GM12878 (cell line): ENCODE measurements at regions not wholly inside any gene's neighbourhood (a gene's known extent, or its start where the extent isn't known, plus 50 kb on each side); places are given as distances from the start of the nearest gene placed in this dataset.

Experiments used
- ATAC-seq: fragments of 200-7000 bp; cut with Tn5 transposase; 3 replicates; pipeline ENCODE4 v1.9.1; 2020; ENCODE audit warnings: mild to moderate bottlenecking, moderate library complexity
- BruUV-seq: library from RNA; stranded (reverse); fragments of 400-500 nt; replicated peaks from 2 replicates; lab custom pipeline; 2021; lab: Mats Ljungman, UMichigan
- CTCF ChIA-PET: fragments of 300-600 bp; sonication (Branson Sonifier 250); formaldehyde crosslinking; extraction: SDS; loops from one replicate; lab custom pipeline; 2021; ENCODE audit warnings: inconsistent platforms; lab: Yijun Ruan, JAX
- POLR2A ChIA-PET: fragments of 350-600 bp; formaldehyde crosslinking; extraction: SDS; loops from one replicate; lab custom pipeline; 2021; ENCODE audit warnings: inconsistent platforms; lab: Charles Lee
- RAD21 ChIA-PET: fragments of 300-600 bp; sonication (Branson Sonifier 250); formaldehyde crosslinking; loops from one replicate; lab custom pipeline; 2023; ENCODE audit warnings: antibody characterized with exemption; ENCODE audit not compliant: unreplicated experiment; lab: Charles Lee
- SMC1A ChIA-PET: fragments of 300-600 bp; sonication (Branson Sonifier 250); formaldehyde crosslinking; loops from one replicate; lab custom pipeline; 2023; ENCODE audit not compliant: unreplicated experiment, uncharacterized antibody; lab: Charles Lee
- DNase-seq: peaks from one replicate; pipeline ENCODE4 v3.0.0-alpha.2; 2011; ENCODE audit warnings: low read depth, low spot score
- FAIRE-seq: peaks from 3 replicates; lab custom pipeline; 2011; peaks lifted over from hg19 to GRCh38; lab: Jason Lieb, UNC
- H2AFZ ChIP-seq: 2 replicates; pipeline ENCODE4 v1.6.0; 2011; ENCODE audit warnings: low read depth, low read length, control low read depth; ENCODE audit not compliant: control insufficient read depth
- H3K27ac ChIP-seq: 2 replicates; pipeline ENCODE4 v1.5.1; 2011; ENCODE audit warnings: control low read depth; ENCODE audit not compliant: control insufficient read depth, insufficient read depth
- H3K27me3 ChIP-seq, 2 experiments: replicated peaks in 1 of 2; 2 replicates each; pipeline versions ENCODE4 v1.6.0 to v1.6.1; 2011; ENCODE audit warnings: low read length in 1 of 2; ENCODE audit not compliant: control insufficient read depth in 2 of 2, insufficient read depth in 2 of 2
- H3K36me3 ChIP-seq, 2 experiments: 2 replicates each; pipeline ENCODE4 v1.5.1; 2011; ENCODE audit warnings: low read length in 1 of 2; ENCODE audit not compliant: control insufficient read depth in 2 of 2, insufficient read depth in 2 of 2
- H3K4me1 ChIP-seq: 2 replicates; pipeline ENCODE4 v1.6.1; 2011; ENCODE audit warnings: mild to moderate bottlenecking, low read length, moderate library complexity, mixed read lengths; ENCODE audit not compliant: control insufficient read depth, insufficient read depth
- H3K4me2 ChIP-seq: 2 replicates; pipeline ENCODE4 v1.6.0; 2011; ENCODE audit warnings: control low read depth; ENCODE audit not compliant: control insufficient read depth, insufficient read depth
- H3K4me3 ChIP-seq: fragments of 200-600 bp; sonication (generic); 2 replicates; pipeline ENCODE4 v1.5.1; 2016
- H3K79me2 ChIP-seq: 2 replicates; pipeline ENCODE4 v1.6.0; 2011; ENCODE audit warnings: low read length; ENCODE audit not compliant: control insufficient read depth, insufficient read depth
- H3K9ac ChIP-seq: 2 replicates; pipeline ENCODE4 v1.8.0; 2011; ENCODE audit warnings: low read length, control low read depth, mixed read lengths; ENCODE audit not compliant: control insufficient read depth, insufficient read depth
- H3K9me3 ChIP-seq: replicated peaks from 3 replicates; pipeline ENCODE4 v1.5.1; 2011; ENCODE audit warnings: mild to moderate bottlenecking, low read length; ENCODE audit not compliant: control insufficient read depth, insufficient read depth
- H4K20me1 ChIP-seq: 2 replicates; pipeline ENCODE4 v1.6.0; 2011; ENCODE audit not compliant: control insufficient read depth, insufficient read depth
- BCL11A ChIP-seq: IDR thresholded peaks from 2 replicates; pipeline ENCODE4 v1.6.1; 2011; ENCODE audit warnings: low read depth, low read length
- CBFB ChIP-seq: IDR thresholded peaks from 2 replicates; pipeline ENCODE4 v1.6.1; 2016; ENCODE audit warnings: antibody characterized with exemption, low read depth
- CHD1 ChIP-seq: IDR thresholded peaks from 2 replicates; pipeline ENCODE4 v1.6.1; 2012; ENCODE audit warnings: low read depth, low read length, improper control_type of control experiment
- FOXK2 ChIP-seq: fragments of 450-650 bp; IDR thresholded peaks from 2 replicates; pipeline ENCODE4 v1.6.1; 2017; ENCODE audit warnings: mild to moderate bottlenecking, moderate library complexity
- FOXM1 ChIP-seq: IDR thresholded peaks from 2 replicates; pipeline ENCODE4 v1.6.1; 2012; ENCODE audit warnings: low read depth, mild to moderate bottlenecking, inconsistent platforms, low read length, moderate library complexity
- GABPA ChIP-seq: IDR thresholded peaks from 2 replicates; pipeline ENCODE4 v1.6.1; 2014; ENCODE audit warnings: antibody characterized with exemption, low read depth, mild to moderate bottlenecking, inconsistent platforms
- HCFC1 ChIP-seq: fragments of 150-350 bp; IDR thresholded peaks from 2 replicates; pipeline ENCODE4 v1.6.1; 2014; ENCODE audit warnings: low read length
- IRF3 ChIP-seq: fragments of 450-650 bp; IDR thresholded peaks from 2 replicates; pipeline ENCODE4 v1.6.1; 2014; ENCODE audit warnings: mild to moderate bottlenecking
- MEF2A ChIP-seq: IDR thresholded peaks from 2 replicates; pipeline ENCODE4 v1.6.1; 2011; ENCODE audit warnings: low read depth, mild to moderate bottlenecking, low read length, moderate library complexity; ENCODE audit not compliant: insufficient read depth
- MEF2B ChIP-seq: fragments of 450-650 bp; IDR thresholded peaks from 2 replicates; pipeline ENCODE4 v1.6.1; 2018; ENCODE audit warnings: mild to moderate bottlenecking, moderate library complexity; ENCODE audit not compliant: partially characterized antibody, poor library complexity, severe bottlenecking
- NBN ChIP-seq: fragments of 450-650 bp; IDR thresholded peaks from 2 replicates; pipeline ENCODE4 v1.6.1; 2016
- NFYA ChIP-seq: IDR thresholded peaks from 2 replicates; pipeline ENCODE4 v1.6.1; 2011; ENCODE audit warnings: low read depth, mild to moderate bottlenecking, low read length, improper control_type of control experiment, borderline replicate concordance
- RB1 ChIP-seq: fragments of 450-650 bp; formaldehyde crosslinking; IDR thresholded peaks from 2 replicates; pipeline ENCODE4 v1.6.1; 2017; ENCODE audit warnings: mild to moderate bottlenecking, borderline replicate concordance
- SIX5 ChIP-seq: IDR thresholded peaks from 2 replicates; pipeline ENCODE4 v1.6.1; 2011; ENCODE audit warnings: mild to moderate bottlenecking, low read depth, low read length, moderate library complexity; ENCODE audit not compliant: severe bottlenecking
- SKIL ChIP-seq: fragments of 450-650 bp; IDR thresholded peaks from 2 replicates; pipeline ENCODE4 v1.6.1; 2017; ENCODE audit warnings: mild to moderate bottlenecking, low read depth, inconsistent platforms; ENCODE audit not compliant: poor library complexity, severe bottlenecking
- TARDBP ChIP-seq: IDR thresholded peaks from 2 replicates; pipeline ENCODE4 v1.6.1; 2016; ENCODE audit warnings: borderline replicate concordance
- ZNF207 ChIP-seq: fragments of 450-650 bp; IDR thresholded peaks from 2 replicates; pipeline ENCODE4 v1.6.1; 2014; ENCODE audit warnings: antibody characterized with exemption, mild to moderate bottlenecking, borderline replicate concordance
- ZNF274 ChIP-seq: IDR thresholded peaks from one replicate; pipeline ENCODE4 v1.8.0; 2011; ENCODE audit not compliant: insufficient read length, insufficient read depth
- ZZZ3 ChIP-seq: IDR thresholded peaks from 2 replicates; pipeline ENCODE4 v1.6.1; 2011; ENCODE audit warnings: low read depth; ENCODE audit not compliant: control insufficient read depth, insufficient read length
- WGBS: methylation state at CpG from one replicate; pipeline ENCODE4 v1.1.6; 2016; ENCODE audit warnings: low lambda C conversion rate; ENCODE audit not compliant: insufficient replicate concordance, insufficient coverage; ENCODE audit errors: missing lambda C conversion rate; 5-methylcytosine and 5-hydroxymethylcytosine counted together
- in situ Hi-C: fragments of 300-500 bp; cut with MboI; formaldehyde crosslinking; loops from 9 replicates; pipeline ENCODE4 v1.14.3; 2018; ENCODE audit warnings: mixed read lengths
- intact Hi-C: fragments of 100-400 bp; cut with micrococcal nuclease; formaldehyde crosslinking; loops from one replicate; pipeline ENCODE4 v1.14.2; 2022; ENCODE audit not compliant: unreplicated experiment

GRCh38 chr10:64507651-64508028, 986.4 kb downstream of the REEP3 start:
- no peak for DNase-seq
- no peak overlapping the region for H3K9ac ChIP-seq

GRCh38 chr10:64508029-64508661, 986.9 kb downstream of the REEP3 start:
- Histone ChIP-seq H3K9ac (no peak overlapping the region), H3K4me3 (no peak overlapping the region), H3K79me2 (no peaks in the 10 kb centered on the region), H3K4me1 (no peaks in the 10 kb centered on the region), H4K20me1 (no peaks in the 10 kb centered on the region), H2AFZ (no peak overlapping the region), H3K27ac (no peak overlapping the region), H3K9me3 (no peaks in the 10 kb centered on the region), H3K27me3 (no peaks in the 10 kb centered on the region), H3K4me2 (no peak overlapping the region), H3K36me3 (no peaks in the 10 kb centered on the region)
- in situ Hi-C loops, result no loop called here
- intact Hi-C loops, result no loop called here
- WGBS, result 0% methylated on average over 2 of the region's 2 CpGs
- ChIA-PET POLR2A (no interaction called here), CTCF (interaction anchor here (0.7 kb wide), 1 partner anchor 12 kb away, joined by 3 read pairs; no protein-coding TSS in a partner anchor), SMC1A (no interaction called here), RAD21 (no interaction called here)
- FAIRE-seq, result no peak
- BruUV-seq, result no TSS peak
- DNase-seq, result no peak
- ATAC-seq, result no peak
- no peak for TF ChIP-seq MEF2A
- TF ChIP-seq ZNF274, result no peak
- TF ChIP-seq FOXM1, result no peak
- TF ChIP-seq TARDBP, result no peak
- no peak for TF ChIP-seq SKIL
- TF ChIP-seq CHD1, result no peak
- no peak for TF ChIP-seq NBN
- no peak for TF ChIP-seq FOXK2
- TF ChIP-seq SIX5, result no peak
- no peak for TF ChIP-seq IRF3
- TF ChIP-seq BCL11A, result no peak
- TF ChIP-seq MEF2B, result no peak
- TF ChIP-seq ZZZ3, result no peak
- no peak for TF ChIP-seq HCFC1

More at GRCh38 chr10:64507651-64508028, 986.4 kb downstream of the REEP3 start:
- Histone ChIP-seq H2AFZ (no peak overlapping the region), H3K79me2 (no peaks in the 10 kb centered on the region), H3K4me1 (no peaks in the 10 kb centered on the region), H3K9me3 (no peaks in the 10 kb centered on the region), H3K4me2 (no peak overlapping the region), H4K20me1 (no peaks in the 10 kb centered on the region), H3K27me3 (no peaks in the 10 kb centered on the region), H3K36me3 (no peaks in the 10 kb centered on the region), H3K27ac (no peak overlapping the region), H3K4me3 (no peak overlapping the region)
- ChIA-PET CTCF (interaction anchor here (0.7 kb wide), 1 partner anchor 12 kb away, joined by 3 read pairs; no protein-coding TSS in a partner anchor), RAD21 (no interaction called here), POLR2A (no interaction called here), SMC1A (no interaction called here)
- ATAC-seq, result no peak
- BruUV-seq, result no TSS peak
- TF ChIP-seq ZNF207 (no peak), RB1 (no peak), MEF2A (no peak), CBFB (no peak), NFYA (no peak), GABPA (no peak), FOXM1 (no peak)
- FAIRE-seq, result no peak
- in situ Hi-C loops (no loop called here), intact Hi-C loops (no loop called here)
- 0% methylated on average over 2 of the region's 2 CpGs for WGBS
